ENCODE measurements at regions not wholly inside any gene's neighbourhood (a gene's known extent, or its start where the extent isn't known, plus 50 kb on each side); places are given as distances from the start of the nearest gene placed in this dataset.

GRCh38 chr14:22249770-22250169, 339.3 kb downstream of the DAD1 start:
- TF ChIP-seq SP1 (IDR thresholded peaks at IDR 0.05; ENCODE audit: low read depth, low read length) = no peak
- no peak for TF ChIP-seq CTCF (IDR thresholded peaks at IDR 0.05 in 2 of 3, conservative IDR thresholded peaks at IDR 0.05 in 1 of 3; ENCODE audit: control insufficient read depth in 2 of 3, extremely low read depth in 1 of 3, insufficient read depth in 1 of 3, low read depth in 3 of 3, low read length in 3 of 3)
- TF ChIP-seq, protein P1, sequence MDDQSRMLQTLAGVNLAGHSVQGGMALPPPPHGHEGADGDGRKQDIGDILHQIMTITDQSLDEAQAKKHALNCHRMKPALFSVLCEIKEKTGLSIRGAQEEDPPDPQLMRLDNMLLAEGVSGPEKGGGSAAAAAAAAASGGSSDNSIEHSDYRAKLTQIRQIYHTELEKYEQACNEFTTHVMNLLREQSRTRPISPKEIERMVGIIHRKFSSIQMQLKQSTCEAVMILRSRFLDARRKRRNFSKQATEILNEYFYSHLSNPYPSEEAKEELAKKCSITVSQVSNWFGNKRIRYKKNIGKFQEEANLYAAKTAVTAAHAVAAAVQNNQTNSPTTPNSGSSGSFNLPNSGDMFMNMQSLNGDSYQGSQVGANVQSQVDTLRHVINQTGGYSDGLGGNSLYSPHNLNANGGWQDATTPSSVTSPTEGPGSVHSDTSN (IDR thresholded peaks at IDR 0.05; ENCODE audit: insufficient replicate concordance, low read depth, low read length) = no peak
- no peak for TF ChIP-seq REST (IDR thresholded peaks at IDR 0.05; ENCODE audit: low read depth, low read length)
- TF ChIP-seq POLR2A (IDR thresholded peaks at IDR 0.05; ENCODE audit: low read depth, low read length) = no peak
- no peak for TF ChIP-seq TCF12 (IDR thresholded peaks at IDR 0.05; ENCODE audit: low read depth, low read length)
- TF ChIP-seq POLR2AphosphoS5 (IDR thresholded peaks at IDR 0.05; ENCODE audit: low read length) = no peak
